Mesenchymal stem cell (in vitro differentiated cells and primary cell): ENCODE measurements at regions not wholly inside any gene's neighbourhood (a gene's known extent, or its start where the extent isn't known, plus 50 kb on each side); places are given as distances from the start of the nearest gene placed in this dataset.

ENCODE experiments used
- DNase-seq: peaks from one replicate; pipeline ENCODE4 v3.0.0-alpha.2; 2013
- H2AFZ ChIP-seq: one replicate; pipeline ENCODE4 v1.6.1; 2013; ENCODE audit warnings: low read depth, mild to moderate bottlenecking, control low read depth, inconsistent platforms, low read length, moderate library complexity
- H2AK5ac ChIP-seq: 2 replicates; pipeline ENCODE4 v1.6.1; 2013; ENCODE audit warnings: low read length, moderate library complexity, mild to moderate bottlenecking, inconsistent platforms; ENCODE audit not compliant: severe bottlenecking
- H2BK120ac ChIP-seq: one replicate; pipeline ENCODE4 v1.6.1; 2013; ENCODE audit warnings: low read depth, mild to moderate bottlenecking, inconsistent platforms, low read length, moderate library complexity
- H2BK12ac ChIP-seq, 2 experiments: one replicate each; pipeline ENCODE4 v1.6.1; 2013; ENCODE audit warnings: inconsistent platforms in 2 of 2, low read length in 2 of 2, mild to moderate bottlenecking in 2 of 2, moderate library complexity in 2 of 2, control low read depth in 1 of 2
- H2BK15ac ChIP-seq: one replicate; pipeline ENCODE4 v1.6.1; 2013; ENCODE audit warnings: mild to moderate bottlenecking, low read depth, inconsistent platforms; ENCODE audit not compliant: poor library complexity, severe bottlenecking
- H2BK5ac ChIP-seq: 2 replicates; pipeline ENCODE4 v1.6.1; 2013; ENCODE audit warnings: low read depth, mild to moderate bottlenecking, low read length, control low read depth, inconsistent platforms; ENCODE audit not compliant: poor library complexity, severe bottlenecking
- H3K14ac ChIP-seq, 2 experiments: one replicate each; pipeline ENCODE4 v1.6.1; 2013; ENCODE audit warnings: inconsistent platforms in 2 of 2, low read length in 2 of 2, control low read depth in 1 of 2, mild to moderate bottlenecking in 1 of 2, moderate library complexity in 1 of 2
- H3K18ac ChIP-seq, 2 experiments: one replicate each; pipeline ENCODE4 v1.6.1; 2013; ENCODE audit warnings: inconsistent platforms in 2 of 2, low read length in 2 of 2, control low read depth in 1 of 2, low read depth in 1 of 2, mild to moderate bottlenecking in 1 of 2
- H3K23ac ChIP-seq, 2 experiments: one replicate each; pipeline ENCODE4 v1.6.1; 2013; ENCODE audit warnings: inconsistent platforms in 2 of 2, low read length in 2 of 2, mild to moderate bottlenecking in 2 of 2, moderate library complexity in 2 of 2, control low read depth in 1 of 2
- H3K27ac ChIP-seq: 2 replicates; pipeline ENCODE4 v1.5.1; 2013; ENCODE audit warnings: mild to moderate bottlenecking, moderate library complexity, low read length, control low read depth, inconsistent platforms; ENCODE audit not compliant: poor library complexity, severe bottlenecking
- H3K27me3 ChIP-seq, 2 experiments: 2 replicates each; pipeline versions ENCODE4 v1.6.1 to v1.7.0; 2013; ENCODE audit warnings: low read length in 2 of 2, mild to moderate bottlenecking in 2 of 2, moderate library complexity in 2 of 2, control low read depth in 1 of 2, inconsistent platforms in 1 of 2; ENCODE audit not compliant: control insufficient read depth in 1 of 2, insufficient read depth in 1 of 2
- H3K36me3 ChIP-seq, 2 experiments: 2 replicates each; pipeline versions ENCODE4 v1.6.1 to v1.7.0; 2013; ENCODE audit warnings: low read length in 2 of 2, control low read depth in 1 of 2, inconsistent platforms in 1 of 2, low read depth in 1 of 2, mild to moderate bottlenecking in 1 of 2; ENCODE audit not compliant: insufficient read depth in 2 of 2, control insufficient read depth in 1 of 2
- H3K4ac ChIP-seq, 2 experiments: one replicate each; pipeline ENCODE4 v1.6.1; 2013; ENCODE audit warnings: inconsistent platforms in 2 of 2, low read length in 2 of 2, mild to moderate bottlenecking in 2 of 2, moderate library complexity in 2 of 2, control low read depth in 1 of 2, low read depth in 1 of 2
- H3K4me1 ChIP-seq: 2 replicates; pipeline ENCODE4 v1.6.1; 2013; ENCODE audit warnings: low read depth, low read length, control low read depth; ENCODE audit not compliant: control insufficient read depth, insufficient read depth
- H3K4me2 ChIP-seq: 2 replicates; pipeline ENCODE4 v1.6.1; 2013; ENCODE audit warnings: low read length, mild to moderate bottlenecking, inconsistent platforms; ENCODE audit not compliant: poor library complexity, severe bottlenecking
- H3K4me3 ChIP-seq, 2 experiments: 2 replicates each; pipeline versions ENCODE4 v1.5.1 to v1.7.0; 2013; ENCODE audit warnings: low read length in 2 of 2, mild to moderate bottlenecking in 2 of 2, control low read depth in 1 of 2, low read depth in 1 of 2; ENCODE audit not compliant: insufficient read depth in 1 of 2
- H3K79me1 ChIP-seq: replicated peaks from 2 replicates; pipeline ENCODE4 v1.6.1; 2013; ENCODE audit warnings: mild to moderate bottlenecking, control low read depth, low read length, inconsistent platforms; ENCODE audit not compliant: poor library complexity, severe bottlenecking
- H3K9ac ChIP-seq: 2 replicates; pipeline ENCODE4 v1.7.0; 2013; ENCODE audit warnings: mild to moderate bottlenecking, low read length, moderate library complexity
- H3K9me3 ChIP-seq: 2 replicates; pipeline ENCODE4 v1.7.0; 2013; ENCODE audit warnings: mild to moderate bottlenecking, low read length; ENCODE audit not compliant: control insufficient read depth
- H4K8ac ChIP-seq: one replicate; pipeline ENCODE4 v1.6.1; 2013; ENCODE audit warnings: inconsistent platforms, mild to moderate bottlenecking, low read length, moderate library complexity
- H4K91ac ChIP-seq: one replicate; pipeline ENCODE4 v1.6.1; 2013; ENCODE audit warnings: mild to moderate bottlenecking, low read length, inconsistent platforms
- WGBS: methylation state at CpG from one replicate; pipeline ENCODE4 v1.1.7; 2013; ENCODE audit warnings: mixed read lengths; 5-methylcytosine and 5-hydroxymethylcytosine counted together

- H3K27me3 ChIP-seq = no peaks in the 10 kb centered on the region
- no CpG with 5 or more reads among the region's 1 CpG for WGBS
- no peak overlapping the region for H3K4me3 ChIP-seq
- H2BK15ac ChIP-seq = no peak overlapping the region
- no peaks in the 10 kb centered on the region for H3K4me1 ChIP-seq
- no peak overlapping the region for H2BK12ac ChIP-seq
- no peak overlapping the region for H2AK5ac ChIP-seq
- H3K79me1 ChIP-seq = no peaks in the 10 kb centered on the region
- no peak for DNase-seq
- no peak overlapping the region for H4K91ac ChIP-seq
- no peak overlapping the region for H3K18ac ChIP-seq
- H3K27ac ChIP-seq = no peak overlapping the region
- no peak overlapping the region for H2AFZ ChIP-seq
- no peak overlapping the region for H3K4ac ChIP-seq
- H2BK5ac ChIP-seq = peak overlapping the region; percentile 57
- H3K14ac ChIP-seq = no peak overlapping the region
- no peak overlapping the region for H2BK120ac ChIP-seq
- H3K9ac ChIP-seq = no peak overlapping the region
- no peaks in the 10 kb centered on the region for H3K9me3 ChIP-seq
- H3K23ac ChIP-seq = no peak overlapping the region
- no peak overlapping the region for H3K4me2 ChIP-seq
- no peaks in the 10 kb centered on the region for H3K36me3 ChIP-seq
- no peak overlapping the region for H4K8ac ChIP-seq
Observed at GRCh38 chr5:25435882-25436281, 791.1 kb upstream of the CDH10 start.

- H2AFZ ChIP-seq = no peak overlapping the region
- no peak overlapping the region for H4K91ac ChIP-seq
- no peak overlapping the region for H2BK120ac ChIP-seq
- no peak overlapping the region for H2BK5ac ChIP-seq
- no peak overlapping the region for H3K9ac ChIP-seq
- H3K36me3 ChIP-seq = no peaks in the 10 kb centered on the region
- H3K9me3 ChIP-seq = no peaks in the 10 kb centered on the region
- H3K4me3 ChIP-seq = no peak overlapping the region
- no peak overlapping the region for H2BK12ac ChIP-seq
- no peak overlapping the region for H3K14ac ChIP-seq
- no peak overlapping the region for H3K23ac ChIP-seq
- no peak overlapping the region for H3K4ac ChIP-seq
- no peaks in the 10 kb centered on the region for H3K27me3 ChIP-seq
- H2AK5ac ChIP-seq = no peak overlapping the region
- no CpG with 5 or more reads among the region's 1 CpG for WGBS
- no peak overlapping the region for H3K18ac ChIP-seq
- DNase-seq = peak; percentile 15
- H4K8ac ChIP-seq = no peak overlapping the region
- H3K27ac ChIP-seq = no peak overlapping the region
- H3K4me2 ChIP-seq = no peak overlapping the region
- H3K79me1 ChIP-seq = no peaks in the 10 kb centered on the region
- H3K4me1 ChIP-seq = no peaks in the 10 kb centered on the region
- no peak overlapping the region for H2BK15ac ChIP-seq
Observed at GRCh38 chr5:25427240-25427639, 782.5 kb upstream of the CDH10 start.

GRCh38 chr5:25423271-25423670 lies 778.5 kb upstream of the CDH10 start:
- H3K4me2 ChIP-seq = no peak overlapping the region
- no peaks in the 10 kb centered on the region for H3K79me1 ChIP-seq

GRCh38 chr5:25419684-25420083 lies 774.9 kb upstream of the CDH10 start:
- no peaks in the 10 kb centered on the region for H3K36me3 ChIP-seq
- H2AFZ ChIP-seq = no peak overlapping the region
- no peak overlapping the region for H4K91ac ChIP-seq
- 98% methylated on average over 2 of the region's 2 CpGs for WGBS
- DNase-seq = no peak
- H2BK120ac ChIP-seq = no peak overlapping the region
- no peaks in the 10 kb centered on the region for H3K79me1 ChIP-seq
- H2BK5ac ChIP-seq = no peak overlapping the region
- H3K4me2 ChIP-seq = no peak overlapping the region
- peaks cover 4% of the 10 kb centered on the region for H3K9me3 ChIP-seq
- H3K27ac ChIP-seq = no peak overlapping the region
- H3K4me3 ChIP-seq = no peak overlapping the region
- no peak overlapping the region for H2AK5ac ChIP-seq
- no peaks in the 10 kb centered on the region for H3K4me1 ChIP-seq
- no peak overlapping the region for H3K18ac ChIP-seq
- no peak overlapping the region for H3K4ac ChIP-seq
- no peak overlapping the region for H3K9ac ChIP-seq
- H2BK15ac ChIP-seq = no peak overlapping the region
- H3K23ac ChIP-seq = no peak overlapping the region
- H2BK12ac ChIP-seq = no peak overlapping the region
- H3K27me3 ChIP-seq = no peaks in the 10 kb centered on the region
- no peak overlapping the region for H4K8ac ChIP-seq
- H3K14ac ChIP-seq = no peak overlapping the region

More at GRCh38 chr5:25423271-25423670, 778.5 kb upstream of the CDH10 start:
- H2AK5ac ChIP-seq = no peak overlapping the region
- no peaks in the 10 kb centered on the region for H3K36me3 ChIP-seq
- H3K23ac ChIP-seq = no peak overlapping the region
- no peak overlapping the region for H2BK5ac ChIP-seq
- no peak overlapping the region for H3K27ac ChIP-seq
- H3K9me3 ChIP-seq = no peaks in the 10 kb centered on the region
- H3K4me3 ChIP-seq = no peak overlapping the region
- H2BK120ac ChIP-seq = no peak overlapping the region
- H3K14ac ChIP-seq = no peak overlapping the region
- no peak overlapping the region for H2BK15ac ChIP-seq
- no peak overlapping the region for H2BK12ac ChIP-seq
- no peak for DNase-seq
- no peak overlapping the region for H3K18ac ChIP-seq
- no peaks in the 10 kb centered on the region for H3K4me1 ChIP-seq
- H4K8ac ChIP-seq = no peak overlapping the region
- H3K9ac ChIP-seq = no peak overlapping the region
- H3K4ac ChIP-seq = no peak overlapping the region
- 100% methylated on average over 1 of the region's 1 CpG for WGBS
- H3K27me3 ChIP-seq = no peaks in the 10 kb centered on the region
- H2AFZ ChIP-seq = no peak overlapping the region
- H4K91ac ChIP-seq = no peak overlapping the region
